Astrocyte of the spinal cord (primary cell): ENCODE measurements at regions not wholly inside any gene's neighbourhood (a gene's known extent, or its start where the extent isn't known, plus 50 kb on each side); places are given as distances from the start of the nearest gene placed in this dataset.

ENCODE experiments used
- DNase-seq: peaks from one replicate; pipeline ENCODE4 v3.0.0; 2011; ENCODE audit warnings: low read depth, low spot score
- H3K4me3 ChIP-seq: 2 replicates; pipeline ENCODE4 v1.5.1; 2011; ENCODE audit warnings: low read depth, mild to moderate bottlenecking, low read length, moderate library complexity
- in situ Hi-C: cut with HindIII; loops from 2 replicates; pipeline ENCODE4 v1.10.0; 2017; ENCODE audit warnings: low sequenced_read_pairs
- TF ChIP-seq, protein P1 (sequence below): IDR thresholded peaks from 2 replicates; pipeline ENCODE4 v1.5.1; 2012; ENCODE audit warnings: low read depth, mild to moderate bottlenecking, low read length, inconsistent platforms

DNA sequence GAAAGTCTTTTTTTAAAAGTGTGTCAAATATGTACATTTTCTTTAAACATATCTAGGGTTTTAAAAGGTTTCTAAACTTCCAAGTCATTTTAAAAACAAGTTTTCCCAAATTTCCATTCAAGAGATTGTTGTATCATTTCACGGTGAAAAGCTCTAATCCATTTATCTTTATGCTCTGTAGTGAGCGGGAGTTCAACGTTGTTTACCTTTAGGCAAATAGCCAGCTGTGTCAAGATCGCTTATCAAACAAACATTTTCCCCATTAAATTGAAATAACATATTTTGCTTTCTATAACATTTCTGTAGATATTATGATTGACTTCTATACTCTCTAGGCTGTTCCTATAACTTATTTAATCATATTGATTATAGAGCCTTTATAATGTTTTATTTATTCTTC, 75.1 kb downstream of the CTSL start:
- no peak for DNase-seq
- H3K4me3 ChIP-seq = no peak overlapping the region
- TF ChIP-seq, protein P1, sequence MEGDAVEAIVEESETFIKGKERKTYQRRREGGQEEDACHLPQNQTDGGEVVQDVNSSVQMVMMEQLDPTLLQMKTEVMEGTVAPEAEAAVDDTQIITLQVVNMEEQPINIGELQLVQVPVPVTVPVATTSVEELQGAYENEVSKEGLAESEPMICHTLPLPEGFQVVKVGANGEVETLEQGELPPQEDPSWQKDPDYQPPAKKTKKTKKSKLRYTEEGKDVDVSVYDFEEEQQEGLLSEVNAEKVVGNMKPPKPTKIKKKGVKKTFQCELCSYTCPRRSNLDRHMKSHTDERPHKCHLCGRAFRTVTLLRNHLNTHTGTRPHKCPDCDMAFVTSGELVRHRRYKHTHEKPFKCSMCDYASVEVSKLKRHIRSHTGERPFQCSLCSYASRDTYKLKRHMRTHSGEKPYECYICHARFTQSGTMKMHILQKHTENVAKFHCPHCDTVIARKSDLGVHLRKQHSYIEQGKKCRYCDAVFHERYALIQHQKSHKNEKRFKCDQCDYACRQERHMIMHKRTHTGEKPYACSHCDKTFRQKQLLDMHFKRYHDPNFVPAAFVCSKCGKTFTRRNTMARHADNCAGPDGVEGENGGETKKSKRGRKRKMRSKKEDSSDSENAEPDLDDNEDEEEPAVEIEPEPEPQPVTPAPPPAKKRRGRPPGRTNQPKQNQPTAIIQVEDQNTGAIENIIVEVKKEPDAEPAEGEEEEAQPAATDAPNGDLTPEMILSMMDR = no peak
- in situ Hi-C loops = no loop called here

DNA sequence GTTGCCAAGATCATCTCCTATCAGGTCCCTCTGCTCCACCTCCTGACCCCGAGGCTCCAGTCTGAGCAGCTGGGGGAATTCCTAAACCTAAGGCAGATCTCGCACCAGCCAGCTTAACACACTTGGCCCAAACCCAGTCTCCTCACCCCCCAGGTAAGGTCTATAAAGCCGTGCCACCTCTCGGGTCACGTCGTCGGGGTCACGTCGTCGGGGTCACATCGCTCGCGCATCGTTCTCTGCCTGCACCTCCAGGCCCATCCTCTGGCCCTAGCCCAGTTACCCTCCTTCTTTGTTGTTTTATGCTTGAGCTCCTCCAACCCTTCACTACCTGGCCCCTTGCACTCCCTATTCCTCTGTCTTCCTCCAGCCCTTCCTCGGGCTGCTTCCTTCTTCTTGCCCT, 77.2 kb downstream of the CTSL start:
- no peak overlapping the region for H3K4me3 ChIP-seq
- in situ Hi-C loops = no loop called here
- no peak for DNase-seq
- TF ChIP-seq, protein P1 = no peak

DNA sequence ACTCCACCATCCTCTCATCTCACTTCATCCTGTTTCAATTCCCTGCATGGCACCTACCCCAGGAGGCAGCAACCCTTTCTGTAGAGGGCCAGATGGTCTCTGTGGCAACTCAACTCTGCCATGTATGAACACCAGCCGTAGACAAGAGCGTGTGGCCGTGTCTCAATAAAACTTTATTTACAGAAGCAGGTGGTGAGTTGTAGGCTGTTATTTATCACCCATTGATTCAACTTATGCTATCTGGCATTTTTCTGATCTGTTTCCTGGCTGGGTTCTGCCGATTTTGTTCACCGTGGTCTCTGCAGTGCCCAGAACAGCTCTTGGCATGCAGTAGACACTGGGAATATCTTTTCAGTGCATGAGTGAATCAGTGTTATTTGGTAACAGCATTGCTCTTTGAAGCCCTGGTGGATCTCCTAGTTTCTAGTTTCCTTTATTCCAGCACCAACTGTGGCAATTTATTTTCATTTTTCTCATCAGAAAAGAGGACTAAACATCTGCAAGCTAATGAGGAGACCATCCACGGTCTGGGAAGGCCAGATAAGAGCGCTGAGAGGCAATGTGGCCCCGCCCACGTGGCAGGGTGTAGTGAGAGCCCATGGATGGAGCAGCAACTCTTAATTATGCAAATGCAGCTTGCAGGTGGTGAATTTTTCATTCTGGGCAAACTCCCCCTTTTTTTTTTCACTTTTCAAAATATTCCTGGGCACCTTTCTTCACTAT, 77.9 kb downstream of the CTSL start:
- H3K4me3 ChIP-seq = no peak overlapping the region
- DNase-seq = no peak
- TF ChIP-seq, protein P1 = no peak
- in situ Hi-C loops = no loop called here

DNA sequence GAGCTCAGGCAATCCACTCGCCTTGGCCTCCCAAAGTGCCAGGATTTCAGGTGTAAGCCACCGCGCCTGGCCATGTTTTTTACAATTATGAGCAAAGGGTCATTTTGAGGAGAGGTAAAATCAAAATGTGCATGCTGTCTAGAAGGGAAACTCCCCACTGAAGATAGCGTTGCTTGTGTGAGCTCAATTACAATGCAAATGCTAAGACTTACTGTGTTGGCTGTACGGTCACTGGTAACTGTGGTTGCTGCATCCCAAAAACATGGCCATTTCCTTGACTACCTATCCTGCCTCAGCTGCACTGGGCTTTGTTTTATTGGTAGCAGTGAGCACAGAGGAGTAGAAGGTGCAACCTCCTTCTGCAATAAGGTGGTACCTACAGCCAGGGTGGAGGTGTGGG, 77.4 kb upstream of the SPATA31E1 start:
- DNase-seq = no peak
- in situ Hi-C loops = no loop called here
- no peak overlapping the region for H3K4me3 ChIP-seq
- TF ChIP-seq, protein P1 = no peak

DNA sequence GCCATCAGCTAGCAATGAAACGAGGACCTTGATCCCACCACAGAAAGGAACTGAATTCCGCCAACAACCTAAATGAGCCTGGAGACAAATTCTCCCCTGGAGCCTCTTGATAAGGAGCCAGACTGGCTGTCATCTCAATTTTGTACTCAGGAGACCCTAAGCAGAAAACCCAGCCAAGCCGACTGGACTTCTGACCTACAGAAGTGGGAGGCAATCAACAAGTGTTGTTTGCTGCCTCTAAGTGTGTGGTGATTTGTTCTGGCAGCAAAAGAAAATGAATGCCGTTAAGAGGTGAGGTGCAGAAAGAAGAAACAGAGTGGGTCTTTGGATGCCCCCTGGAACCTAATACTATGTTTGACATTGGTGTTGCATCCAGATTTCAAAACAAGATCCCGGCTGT, 72.7 kb upstream of the SPATA31E1 start:
- no peak overlapping the region for H3K4me3 ChIP-seq
- DNase-seq = no peak
- TF ChIP-seq, protein P1 = no peak
- in situ Hi-C loops = no loop called here

DNA sequence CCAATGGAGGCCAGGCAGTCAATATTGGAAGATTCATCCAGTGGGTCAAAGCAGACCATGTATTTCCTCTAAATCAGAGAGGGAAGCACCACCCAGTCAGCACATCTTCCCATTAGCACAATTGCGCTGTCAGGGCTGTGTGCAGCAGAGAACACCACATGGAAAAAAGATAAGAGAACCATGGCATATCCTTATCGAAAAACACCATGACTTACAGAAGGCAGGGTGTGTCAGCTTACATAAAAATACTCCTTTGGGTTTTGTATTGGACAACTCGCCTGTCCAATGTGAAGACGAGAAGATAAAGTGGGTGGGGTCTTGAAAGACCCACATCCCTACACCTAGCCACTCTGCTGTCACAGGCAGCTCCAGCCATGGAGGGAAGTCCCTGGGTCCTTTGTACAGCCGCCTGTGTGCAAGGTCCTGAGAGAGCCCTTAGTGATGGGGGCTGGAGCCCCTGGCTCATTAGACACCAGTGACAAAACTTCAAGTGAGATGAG, 71.9 kb upstream of the SPATA31E1 start:
- TF ChIP-seq, protein P1 = no peak
- in situ Hi-C loops = no loop called here
- DNase-seq = no peak
- no peak overlapping the region for H3K4me3 ChIP-seq
